ENCODE measurements at regions not wholly inside any gene's neighbourhood (a gene's known extent, or its start where the extent isn't known, plus 50 kb on each side); places are given as distances from the start of the nearest gene placed in this dataset.

DNA sequence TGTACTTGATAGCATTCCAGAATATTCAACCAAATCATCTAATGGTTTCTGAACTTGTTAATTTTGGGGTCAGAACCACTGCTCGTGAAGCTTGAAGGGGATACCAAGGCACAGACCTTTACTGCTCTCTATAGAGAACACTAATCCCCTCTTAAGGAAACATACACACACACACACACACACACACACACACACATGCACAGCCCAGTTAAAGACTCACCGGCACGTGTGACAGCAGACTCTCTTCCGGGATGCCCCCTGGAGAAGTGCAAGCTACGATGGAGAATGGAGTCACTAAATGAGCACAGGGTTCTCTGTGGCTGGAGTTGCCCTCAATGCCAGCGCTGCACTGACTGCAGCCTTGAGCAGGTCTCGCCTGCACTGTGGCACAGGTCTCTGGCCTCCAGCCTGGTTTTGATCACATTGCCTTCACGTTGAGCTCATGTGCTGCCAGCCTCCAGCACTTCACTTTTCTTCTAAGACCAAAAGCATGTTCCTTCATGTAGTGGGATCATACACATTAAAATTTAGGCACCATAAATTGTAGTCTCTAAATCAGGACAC is 300.8 kb downstream of the POM121L12 start:
- TF ChIP-seq, protein P1, sequence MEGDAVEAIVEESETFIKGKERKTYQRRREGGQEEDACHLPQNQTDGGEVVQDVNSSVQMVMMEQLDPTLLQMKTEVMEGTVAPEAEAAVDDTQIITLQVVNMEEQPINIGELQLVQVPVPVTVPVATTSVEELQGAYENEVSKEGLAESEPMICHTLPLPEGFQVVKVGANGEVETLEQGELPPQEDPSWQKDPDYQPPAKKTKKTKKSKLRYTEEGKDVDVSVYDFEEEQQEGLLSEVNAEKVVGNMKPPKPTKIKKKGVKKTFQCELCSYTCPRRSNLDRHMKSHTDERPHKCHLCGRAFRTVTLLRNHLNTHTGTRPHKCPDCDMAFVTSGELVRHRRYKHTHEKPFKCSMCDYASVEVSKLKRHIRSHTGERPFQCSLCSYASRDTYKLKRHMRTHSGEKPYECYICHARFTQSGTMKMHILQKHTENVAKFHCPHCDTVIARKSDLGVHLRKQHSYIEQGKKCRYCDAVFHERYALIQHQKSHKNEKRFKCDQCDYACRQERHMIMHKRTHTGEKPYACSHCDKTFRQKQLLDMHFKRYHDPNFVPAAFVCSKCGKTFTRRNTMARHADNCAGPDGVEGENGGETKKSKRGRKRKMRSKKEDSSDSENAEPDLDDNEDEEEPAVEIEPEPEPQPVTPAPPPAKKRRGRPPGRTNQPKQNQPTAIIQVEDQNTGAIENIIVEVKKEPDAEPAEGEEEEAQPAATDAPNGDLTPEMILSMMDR (IDR thresholded peaks at IDR 0.05): no peak
- no peak for TF ChIP-seq POLR2A (IDR thresholded peaks at IDR 0.05)
